ENCODE measurements at regions not wholly inside any gene's neighbourhood (a gene's known extent, or its start where the extent isn't known, plus 50 kb on each side); places are given as distances from the start of the nearest gene placed in this dataset.

DNA sequence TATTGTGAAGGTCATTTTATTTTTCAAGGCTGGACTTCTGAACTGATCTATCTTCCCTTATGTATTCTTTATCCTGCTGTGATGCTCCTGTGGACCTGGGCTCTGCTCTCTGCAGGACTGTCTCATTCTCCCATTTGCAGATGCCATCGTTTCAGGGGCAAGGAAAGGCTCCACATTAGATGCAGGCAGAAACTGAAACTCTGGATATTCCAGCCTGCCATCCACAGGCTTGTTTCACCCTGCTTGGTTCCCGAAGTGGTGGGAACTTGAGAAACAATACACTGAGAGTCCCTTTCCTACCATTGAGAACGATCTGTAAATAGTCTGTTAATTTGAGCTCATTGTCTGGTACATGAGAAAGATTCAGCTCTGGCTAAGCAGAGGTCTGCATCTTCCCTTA, 197.5 kb upstream of the MAN1A1 start:
- no peak for TF ChIP-seq CTCF (IDR thresholded peaks at IDR 0.05; ENCODE audit: control extremely low read depth in 1 of 3, insufficient read depth in 1 of 3, low read depth in 1 of 3, low read length in 3 of 3)
- no peak for TF ChIP-seq JUN (IDR thresholded peaks at IDR 0.05; ENCODE audit: low read depth, low read length)
- TF ChIP-seq KDM1A (IDR thresholded peaks at IDR 0.05; ENCODE audit: borderline replicate concordance, low read length): no peak
- no peak for TF ChIP-seq TEAD4 (IDR thresholded peaks at IDR 0.05; ENCODE audit: low read depth, low read length)
- TF ChIP-seq JUND (IDR thresholded peaks at IDR 0.05; ENCODE audit: low read length): no peak
- TF ChIP-seq MAFK (IDR thresholded peaks at IDR 0.05; ENCODE audit: low read depth, low read length): no peak
- TF ChIP-seq EZH2 (IDR thresholded peaks at IDR 0.05; ENCODE audit: low read depth, low read length, severe bottlenecking): no peak
- TF ChIP-seq HDAC6 (IDR thresholded peaks at IDR 0.05; ENCODE audit: low read depth, low read length): no peak
- TF ChIP-seq, protein P1, sequence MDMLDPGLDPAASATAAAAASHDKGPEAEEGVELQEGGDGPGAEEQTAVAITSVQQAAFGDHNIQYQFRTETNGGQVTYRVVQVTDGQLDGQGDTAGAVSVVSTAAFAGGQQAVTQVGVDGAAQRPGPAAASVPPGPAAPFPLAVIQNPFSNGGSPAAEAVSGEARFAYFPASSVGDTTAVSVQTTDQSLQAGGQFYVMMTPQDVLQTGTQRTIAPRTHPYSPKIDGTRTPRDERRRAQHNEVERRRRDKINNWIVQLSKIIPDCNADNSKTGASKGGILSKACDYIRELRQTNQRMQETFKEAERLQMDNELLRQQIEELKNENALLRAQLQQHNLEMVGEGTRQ (IDR thresholded peaks at IDR 0.05; ENCODE audit: low read length): no peak
- no peak for TF ChIP-seq E2F6 (IDR thresholded peaks at IDR 0.05)
- no peak for TF ChIP-seq CHD7 (IDR thresholded peaks at IDR 0.05; ENCODE audit: insufficient replicate concordance, low read length)
- no peak for TF ChIP-seq ZNF274 (IDR thresholded peaks at IDR 0.05; ENCODE audit: borderline replicate concordance, extremely low read depth, low read length)
- no peak for TF ChIP-seq SUZ12 (IDR thresholded peaks at IDR 0.05; ENCODE audit: low read length)
